Progenitor cell of endocrine pancreas (in vitro differentiated cells): ENCODE measurements at regions not wholly inside any gene's neighbourhood (a gene's known extent, or its start where the extent isn't known, plus 50 kb on each side); places are given as distances from the start of the nearest gene placed in this dataset.

Source experiments
- DNase-seq: peaks from one replicate; pipeline ENCODE4 v3.0.0; 2021; ENCODE audit warnings: low spot score; ENCODE audit not compliant: unreplicated experiment
- H3K27ac Mint-ChIP-seq: 2 replicates; pipeline ENCODE4 v1.8.0; 2021; ENCODE audit warnings: mild to moderate bottlenecking, moderate library complexity, mixed read lengths
- H3K27me3 Mint-ChIP-seq: 2 replicates; pipeline ENCODE4 v1.8.0; 2021; ENCODE audit warnings: mixed read lengths
- H3K36me3 Mint-ChIP-seq: 2 replicates; pipeline ENCODE4 v1.8.0; 2022; ENCODE audit warnings: mixed read lengths; ENCODE audit not compliant: insufficient read depth
- H3K4me1 Mint-ChIP-seq: 2 replicates; pipeline ENCODE4 v1.8.0; 2021; ENCODE audit warnings: low read depth, mixed read lengths
- H3K4me3 Mint-ChIP-seq: 2 replicates; pipeline ENCODE4 v1.8.0; 2021; ENCODE audit warnings: low read depth, mild to moderate bottlenecking, moderate library complexity, mixed read lengths
- H3K9me3 Mint-ChIP-seq: 2 replicates; pipeline ENCODE4 v1.8.0; 2021; ENCODE audit warnings: low read depth, mixed read lengths
- TF ChIP-seq, protein P1 (sequence below): fragments of 200-600 bp; sonication (generic); IDR thresholded peaks from one replicate; pipeline ENCODE4 v1.5.0; 2021; ENCODE audit warnings: antibody characterized with exemption, mild to moderate bottlenecking; ENCODE audit not compliant: unreplicated experiment

DNA sequence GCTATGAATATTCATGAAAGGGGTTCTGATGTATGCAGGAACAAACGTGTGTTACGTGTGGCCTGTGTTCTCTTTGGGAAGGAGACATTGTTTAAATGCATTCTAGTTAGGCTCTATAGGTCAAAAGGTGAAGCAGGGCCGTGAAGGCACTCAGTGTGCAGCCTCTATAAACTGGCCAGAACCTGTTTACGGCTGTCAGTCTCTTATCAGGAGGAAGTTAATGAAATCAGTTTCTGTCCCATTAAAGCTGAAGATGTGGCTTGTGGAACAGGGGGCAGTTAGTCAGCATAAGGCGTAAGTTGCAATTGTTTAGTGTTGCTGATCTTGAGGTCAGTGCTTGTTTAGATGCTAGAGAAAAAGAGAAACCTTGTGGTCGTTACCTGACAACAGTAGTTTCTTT lies 111.5 kb upstream of the KCNG1 start:
- peaks cover 5% of the 10 kb centered on the region for H3K4me1 Mint-ChIP-seq
- H3K27ac Mint-ChIP-seq: no peak overlapping the region
- H3K4me3 Mint-ChIP-seq: no peak overlapping the region
- no peak for DNase-seq
- no peaks in the 10 kb centered on the region for H3K27me3 Mint-ChIP-seq
- H3K9me3 Mint-ChIP-seq: peaks cover 6% of the 10 kb centered on the region
- no peaks in the 10 kb centered on the region for H3K36me3 Mint-ChIP-seq
- TF ChIP-seq, protein P1, sequence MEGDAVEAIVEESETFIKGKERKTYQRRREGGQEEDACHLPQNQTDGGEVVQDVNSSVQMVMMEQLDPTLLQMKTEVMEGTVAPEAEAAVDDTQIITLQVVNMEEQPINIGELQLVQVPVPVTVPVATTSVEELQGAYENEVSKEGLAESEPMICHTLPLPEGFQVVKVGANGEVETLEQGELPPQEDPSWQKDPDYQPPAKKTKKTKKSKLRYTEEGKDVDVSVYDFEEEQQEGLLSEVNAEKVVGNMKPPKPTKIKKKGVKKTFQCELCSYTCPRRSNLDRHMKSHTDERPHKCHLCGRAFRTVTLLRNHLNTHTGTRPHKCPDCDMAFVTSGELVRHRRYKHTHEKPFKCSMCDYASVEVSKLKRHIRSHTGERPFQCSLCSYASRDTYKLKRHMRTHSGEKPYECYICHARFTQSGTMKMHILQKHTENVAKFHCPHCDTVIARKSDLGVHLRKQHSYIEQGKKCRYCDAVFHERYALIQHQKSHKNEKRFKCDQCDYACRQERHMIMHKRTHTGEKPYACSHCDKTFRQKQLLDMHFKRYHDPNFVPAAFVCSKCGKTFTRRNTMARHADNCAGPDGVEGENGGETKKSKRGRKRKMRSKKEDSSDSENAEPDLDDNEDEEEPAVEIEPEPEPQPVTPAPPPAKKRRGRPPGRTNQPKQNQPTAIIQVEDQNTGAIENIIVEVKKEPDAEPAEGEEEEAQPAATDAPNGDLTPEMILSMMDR: no peak

DNA sequence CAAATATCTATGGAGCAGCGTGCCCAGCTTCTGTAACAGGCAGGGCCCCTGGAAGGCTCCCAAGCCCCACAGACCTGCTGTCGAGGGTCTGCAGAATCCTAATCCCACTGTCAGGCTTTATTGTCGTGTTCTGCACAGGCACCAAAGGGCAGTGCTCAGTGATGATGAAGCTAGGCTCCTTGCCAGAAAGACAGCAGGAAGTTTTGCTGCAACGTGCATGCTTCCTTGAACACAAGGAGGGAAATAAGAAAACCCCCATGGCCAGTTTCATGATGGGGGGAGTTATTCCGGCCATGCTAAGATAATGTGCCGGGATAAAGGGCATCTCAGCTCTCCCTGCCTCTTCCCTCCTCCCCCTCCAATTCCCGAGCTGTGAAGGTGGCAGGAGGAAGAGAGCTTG lies 109.4 kb upstream of the KCNG1 start:
- TF ChIP-seq, protein P1: no peak
- Mint-ChIP-seq H3K4me1 (peaks cover 12% of the 10 kb centered on the region), H3K27ac (no peak overlapping the region)

DNA sequence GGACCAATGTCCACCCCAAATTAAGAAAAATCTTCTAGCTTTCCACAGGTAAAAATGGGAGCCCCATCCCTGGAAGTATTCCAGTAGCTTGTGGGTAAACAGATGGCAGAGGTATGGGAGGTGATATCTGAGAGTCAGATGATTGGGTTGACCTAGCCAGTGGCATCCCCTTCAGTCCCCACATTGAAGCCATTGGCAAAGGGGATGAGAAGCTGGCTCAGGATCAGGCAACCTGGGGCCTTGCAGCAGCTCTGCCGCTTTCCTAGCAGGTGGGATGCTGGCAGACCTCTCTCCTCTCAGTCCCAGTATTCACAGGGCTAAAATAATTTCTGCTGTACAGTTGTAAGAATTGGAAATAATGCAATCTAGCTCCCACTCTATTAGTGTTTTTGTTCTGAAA lies 108.9 kb upstream of the KCNG1 start:
- TF ChIP-seq, protein P1: no peak
- Mint-ChIP-seq H3K27ac (no peak overlapping the region), H3K4me1 (peaks cover 15% of the 10 kb centered on the region), H3K4me3 (no peak overlapping the region), H3K9me3 (peaks cover 6% of the 10 kb centered on the region), H3K36me3 (no peaks in the 10 kb centered on the region), H3K27me3 (no peaks in the 10 kb centered on the region)
- no peak for DNase-seq

More for the DNA sequence above, 109.4 kb upstream of the KCNG1 start:
- Mint-ChIP-seq H3K4me3 (no peak overlapping the region), H3K27me3 (no peaks in the 10 kb centered on the region), H3K36me3 (no peaks in the 10 kb centered on the region), H3K9me3 (peaks cover 6% of the 10 kb centered on the region)
- no peak for DNase-seq

DNA sequence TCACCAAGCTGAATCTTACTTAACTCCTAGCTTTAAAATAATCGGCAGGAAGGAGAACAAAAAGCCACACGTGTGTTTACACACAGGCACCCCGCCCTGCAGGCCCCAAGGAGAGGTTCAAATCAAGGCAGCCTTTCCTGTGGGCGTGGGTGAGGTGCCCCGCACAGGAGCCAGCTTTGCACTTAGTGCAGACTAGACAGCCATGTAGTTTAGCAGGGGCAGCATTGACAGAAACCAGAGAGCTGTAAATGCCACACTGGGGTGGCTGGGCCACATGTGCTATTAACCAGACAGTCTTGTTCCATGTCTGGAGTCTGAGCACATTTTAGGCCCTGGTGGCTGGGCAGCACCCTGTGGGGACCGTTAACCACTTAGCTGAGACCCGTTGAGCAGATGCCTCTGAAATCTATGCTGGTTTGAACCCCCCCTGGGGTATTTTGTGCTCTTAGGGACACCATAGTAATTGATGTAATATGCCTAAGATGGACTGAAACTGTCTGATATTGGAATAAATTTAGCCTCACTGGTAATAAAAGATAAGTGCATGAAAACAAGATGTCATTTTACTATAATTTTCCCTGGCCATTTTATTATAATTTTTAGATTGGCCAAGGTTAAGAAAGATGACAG lies 106.4 kb upstream of the KCNG1 start:
- H3K4me3 Mint-ChIP-seq: no peak overlapping the region
- DNase-seq: no peak
- H3K4me1 Mint-ChIP-seq: peaks cover 26% of the 10 kb centered on the region

DNA sequence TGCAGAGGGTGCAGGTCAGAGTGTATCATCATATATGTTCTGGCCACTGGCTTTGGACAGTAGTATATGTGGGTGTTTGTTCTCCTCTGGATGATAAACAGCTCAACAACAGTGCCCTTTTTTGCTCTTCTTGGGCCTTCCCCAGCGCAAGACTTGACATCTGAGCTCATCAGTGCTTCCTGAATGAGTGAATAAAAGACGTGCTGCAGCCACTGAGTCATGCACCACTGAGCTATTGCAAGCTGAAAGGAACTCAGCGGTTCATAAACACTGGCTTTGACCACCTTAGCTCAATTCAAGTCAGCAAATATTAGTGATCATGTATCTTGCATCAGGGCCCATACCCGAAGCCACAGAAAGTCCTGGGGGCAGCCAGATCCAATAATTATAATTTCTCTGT lies 105.3 kb upstream of the KCNG1 start:
- no peaks in the 10 kb centered on the region for H3K9me3 Mint-ChIP-seq
- H3K4me3 Mint-ChIP-seq: no peak overlapping the region
- peaks cover 24% of the 10 kb centered on the region for H3K4me1 Mint-ChIP-seq
- H3K36me3 Mint-ChIP-seq: no peaks in the 10 kb centered on the region
- H3K27me3 Mint-ChIP-seq: no peaks in the 10 kb centered on the region
- TF ChIP-seq, protein P1: no peak
- no peak overlapping the region for H3K27ac Mint-ChIP-seq
- no peak for DNase-seq

More for the DNA sequence above, 106.4 kb upstream of the KCNG1 start:
- Mint-ChIP-seq H3K36me3 (no peaks in the 10 kb centered on the region), H3K27ac (no peak overlapping the region), H3K9me3 (peaks cover 3% of the 10 kb centered on the region), H3K27me3 (no peaks in the 10 kb centered on the region)
- TF ChIP-seq, protein P1: no peak
